Psoas muscle (tissue), 7 donors: ENCODE measurements at regions not wholly inside any gene's neighbourhood (a gene's known extent, or its start where the extent isn't known, plus 50 kb on each side); places are given as distances from the start of the nearest gene placed in this dataset.

Source experiments
- ATAC-seq, 4 donors: fragments of 200-7000 bp; cut with Tn5 transposase; one replicate each; pipeline ENCODE4 v1.9.1; 2020; ENCODE audit warnings: moderate library complexity in 3 of 4, mild to moderate bottlenecking in 2 of 4
- DNase-seq, 2 donors: peaks; one replicate each; pipeline ENCODE4 v3.0.0-alpha.2; 2020
- H3K27ac ChIP-seq: fragments of 200-600 bp; one replicate; pipeline ENCODE4 v1.8.0; 2022
- H3K27me3 ChIP-seq, 3 donors: fragments of 200-600 bp in 1 of 3; one replicate each; pipeline versions ENCODE4 v1.6.1 to v1.8.0; 2013 to 2022; ENCODE audit warnings: low read length in 2 of 3, mild to moderate bottlenecking in 2 of 3, moderate library complexity in 1 of 3; ENCODE audit not compliant: insufficient read depth in 3 of 3
- H3K36me3 ChIP-seq, 2 donors: fragments of 200-600 bp in 1 of 2; one replicate each; pipeline versions ENCODE4 v1.6.1 to v1.8.0; 2013 to 2022; ENCODE audit warnings: low read depth in 1 of 2, mild to moderate bottlenecking in 1 of 2, moderate library complexity in 1 of 2; ENCODE audit not compliant: insufficient read depth in 1 of 2
- H3K4me1 ChIP-seq: fragments of 200-600 bp; one replicate; pipeline ENCODE4 v1.8.0; 2022
- H3K4me3 ChIP-seq: fragments of 200-600 bp; one replicate; pipeline ENCODE4 v1.8.0; 2022; ENCODE audit warnings: mild to moderate bottlenecking
- H3K9me3 ChIP-seq: fragments of 200-600 bp; one replicate; pipeline ENCODE4 v1.8.0; 2022
- CTCF ChIP-seq: fragments of 200-600 bp; IDR thresholded peaks from one replicate; pipeline ENCODE4 v1.8.0; 2022; ENCODE audit warnings: antibody characterized with exemption
- WGBS, 3 donors: extraction: QIAGEN DNeasy Blood & Tissue Kit; methylation state at CpG; one replicate each; pipeline versions ENCODE4 v1.1.6 to v1.1.7; 2013; 5-methylcytosine and 5-hydroxymethylcytosine counted together
- intact Hi-C, 2 donors: fragments of 100-400 bp; cut with DNase I; formaldehyde crosslinking; loops; one replicate each; pipeline versions ENCODE4 v1.11.0 to v1.14.2; 2022
- donor health status: healthy with polysubstance abuse.
- donor health status: DM: no; HTN: no; CAD: no; lungs with moderate emphysema.
- donor health status: Bipolar disorder and iron deficiency.
- donor health status: healthy.
- donor health status: DM: yes; HTN: yes; CAD: no.
- donor health status: DM: no; HTN: no; CAD: no.
- donor health status: DM: yes; HTN: yes; CAD: no.

GRCh38 chr18:51490860-51491259, 293.4 kb upstream of the MEX3C start:
- Histone ChIP-seq H3K27ac (no peak overlapping the region), H3K9me3 (no peaks in the 10 kb centered on the region), H3K27me3 (no peaks in the 10 kb centered on the region), H3K4me1 (no peaks in the 10 kb centered on the region), H3K4me3 (no peak overlapping the region), H3K36me3 (no peaks in the 10 kb centered on the region)
- intact Hi-C loops: no loop called here
- TF ChIP-seq CTCF: no peak
- WGBS, 3 donors: 74 to 77% (median 76%) methylated on average over 3 of the region's 3 CpGs
- DNase-seq: no peak
- ATAC-seq: no peak

- 33 to 47% (median 42%) methylated on average over 4 of the region's 4 CpGs for WGBS, 3 donors
- Histone ChIP-seq H3K27me3 (no peaks in the 10 kb centered on the region), H3K36me3 (no peaks in the 10 kb centered on the region), H3K27ac (no peak overlapping the region), H3K9me3 (no peaks in the 10 kb centered on the region), H3K4me1 (no peaks in the 10 kb centered on the region), H3K4me3 (no peak overlapping the region)
- ATAC-seq (no peak), DNase-seq (no peak)
- intact Hi-C loops: no loop called here
- no peak for TF ChIP-seq CTCF
These were observed 294.3 kb upstream of the MEX3C start for GRCh38 chr18:51491678-51492372.

DNA sequence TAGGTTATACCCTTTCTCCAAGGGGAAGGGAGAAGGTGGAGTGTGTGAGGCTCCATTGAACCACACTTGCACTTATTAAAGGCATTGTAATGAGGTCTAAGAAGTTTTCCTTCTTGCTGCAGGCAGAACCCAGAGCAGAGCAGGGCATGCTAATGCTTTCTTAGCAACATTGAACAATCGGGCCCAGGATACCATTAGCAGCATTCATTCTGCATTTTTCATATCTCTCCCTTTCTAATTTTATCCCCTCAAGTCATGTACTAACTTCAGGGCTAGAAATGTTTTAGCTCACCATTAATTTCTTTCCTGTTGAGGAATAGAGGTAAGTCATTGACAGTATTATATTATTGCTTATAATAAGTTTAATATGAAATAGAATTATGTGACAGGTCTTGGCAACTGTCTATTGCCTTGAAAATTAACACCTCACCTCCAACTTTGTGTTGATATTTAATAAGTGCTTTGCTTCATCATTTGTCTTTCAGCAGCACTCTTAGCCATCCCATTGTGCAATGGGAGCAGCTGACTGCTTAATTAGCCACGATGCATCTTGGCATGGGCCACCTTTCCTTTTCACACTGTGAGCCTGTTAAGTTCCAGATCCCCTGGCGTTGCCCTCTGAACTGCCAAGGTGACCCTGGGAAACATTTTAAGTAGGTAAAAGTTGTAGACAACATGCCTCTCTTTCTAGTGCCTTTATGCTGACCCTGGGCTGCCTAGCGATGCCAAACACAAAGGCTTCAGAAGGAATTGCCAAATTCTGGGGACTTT, 300.8 kb upstream of the MEX3C start:
- H3K4me3 ChIP-seq: no peak overlapping the region
- H3K9me3 ChIP-seq: no peaks in the 10 kb centered on the region
- ATAC-seq: no peak
- intact Hi-C loops: no loop called here
- 29 to 47% (median 31%) methylated on average over 4 of the region's 4 CpGs for WGBS, 3 donors
- H3K36me3 ChIP-seq: no peaks in the 10 kb centered on the region
- no peaks in the 10 kb centered on the region for H3K27me3 ChIP-seq
- no peak for TF ChIP-seq CTCF
- no peak for DNase-seq
- no peaks in the 10 kb centered on the region for H3K4me1 ChIP-seq
- no peak overlapping the region for H3K27ac ChIP-seq

GRCh38 chr18:51503351-51503750, 305.9 kb upstream of the MEX3C start:
- no peak for TF ChIP-seq CTCF
- no peak for ATAC-seq
- H3K4me3 ChIP-seq: no peak overlapping the region
- H3K27me3 ChIP-seq: no peaks in the 10 kb centered on the region
- intact Hi-C loops: no loop called here
- DNase-seq: no peak
- no peaks in the 10 kb centered on the region for H3K36me3 ChIP-seq
- H3K4me1 ChIP-seq: no peaks in the 10 kb centered on the region
- H3K9me3 ChIP-seq: no peaks in the 10 kb centered on the region
- H3K27ac ChIP-seq: no peak overlapping the region
